HG03135 (cell line): ENCODE measurements at regions not wholly inside any gene's neighbourhood (a gene's known extent, or its start where the extent isn't known, plus 50 kb on each side); places are given as distances from the start of the nearest gene placed in this dataset.
"Not testable (repeated sequence)": the region's sequence is repeated elsewhere in the genome, so short reads cannot be mapped to it uniquely, and the experiment has no call there.

Experiments
- ATAC-seq: cut with Tn5 transposase; IDR thresholded peaks from one replicate; pipeline ENCODE4 v1.9.1; 2021; ENCODE audit warnings: mild to moderate bottlenecking, moderate library complexity; ENCODE audit not compliant: unreplicated experiment

DNA sequence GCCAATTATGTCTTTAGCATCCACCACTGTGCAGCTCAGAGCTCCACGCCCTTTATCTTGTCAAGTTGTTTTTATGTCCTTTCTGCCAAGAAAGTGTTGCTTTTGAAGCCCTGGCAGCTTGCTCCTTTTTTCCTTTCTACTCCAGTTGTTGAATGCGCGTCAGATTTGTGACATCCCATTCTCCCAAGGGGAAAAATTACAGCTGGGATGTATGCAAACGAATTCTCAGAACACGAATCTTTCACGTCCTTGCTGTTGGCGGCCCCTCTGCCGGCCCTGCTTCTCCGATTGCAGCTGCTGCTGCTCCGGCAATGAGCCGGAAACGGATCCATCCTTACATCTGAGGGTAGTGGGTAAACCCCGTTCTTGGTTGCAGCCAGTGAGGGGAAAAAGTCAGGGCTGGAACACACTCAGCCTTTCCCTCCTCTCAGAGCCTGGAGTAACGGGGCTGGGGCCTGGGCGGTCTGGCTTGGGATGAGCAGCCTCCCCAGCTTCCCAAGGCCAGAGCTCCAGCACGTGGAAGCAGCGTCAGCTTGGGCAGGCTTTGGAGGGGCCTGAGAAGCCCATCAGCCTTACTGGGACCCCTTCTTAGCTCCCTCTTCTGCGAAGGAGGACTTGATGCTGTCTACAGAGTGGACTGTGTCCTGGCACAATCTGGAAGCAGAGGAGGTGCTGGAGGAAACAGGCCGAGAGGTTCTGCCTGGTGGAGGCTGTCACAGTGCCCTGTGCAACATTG, 79.0 kb upstream of the CHST15 start:
- ATAC-seq = no peak

DNA sequence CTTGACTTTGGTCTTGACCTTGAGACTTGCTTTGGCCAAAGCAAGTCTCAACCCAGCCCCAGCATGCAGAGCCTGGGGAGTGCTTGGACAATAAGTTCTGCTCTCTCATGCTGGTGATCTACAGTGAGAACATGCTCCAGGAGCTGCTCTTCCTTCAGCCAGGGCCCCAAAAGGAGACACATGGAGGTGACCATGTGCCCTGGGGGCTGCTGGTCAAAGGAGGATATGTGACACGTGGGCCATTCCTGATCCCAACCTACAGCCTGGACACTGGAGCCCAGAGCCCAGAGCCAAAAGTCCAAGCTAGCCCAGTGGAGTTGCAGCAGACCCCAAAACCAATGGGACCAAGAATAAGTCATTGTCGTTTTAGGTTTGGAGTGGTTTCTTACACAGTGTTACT, 78.2 kb upstream of the CHST15 start:
- ATAC-seq = no peak

DNA sequence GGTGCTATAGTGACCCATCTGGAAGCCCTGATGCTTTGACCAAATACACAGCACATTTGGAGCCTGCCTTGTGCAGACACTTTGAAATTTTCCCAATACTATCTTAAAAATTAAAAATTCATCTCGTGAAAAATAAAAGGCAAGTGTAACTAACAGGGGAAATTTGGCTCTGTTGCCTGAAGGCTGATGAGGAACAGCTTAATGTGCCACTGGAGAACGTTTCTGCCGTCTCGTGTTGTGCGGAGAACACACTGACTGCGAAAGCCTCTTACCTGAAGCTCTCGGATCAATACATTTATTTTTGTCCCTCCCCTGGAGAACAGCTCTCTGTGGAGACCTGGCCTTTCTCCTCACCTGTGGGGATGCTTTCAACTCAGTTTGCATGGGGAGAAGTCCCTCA, 77.2 kb upstream of the CHST15 start:
- ATAC-seq = no peak

DNA sequence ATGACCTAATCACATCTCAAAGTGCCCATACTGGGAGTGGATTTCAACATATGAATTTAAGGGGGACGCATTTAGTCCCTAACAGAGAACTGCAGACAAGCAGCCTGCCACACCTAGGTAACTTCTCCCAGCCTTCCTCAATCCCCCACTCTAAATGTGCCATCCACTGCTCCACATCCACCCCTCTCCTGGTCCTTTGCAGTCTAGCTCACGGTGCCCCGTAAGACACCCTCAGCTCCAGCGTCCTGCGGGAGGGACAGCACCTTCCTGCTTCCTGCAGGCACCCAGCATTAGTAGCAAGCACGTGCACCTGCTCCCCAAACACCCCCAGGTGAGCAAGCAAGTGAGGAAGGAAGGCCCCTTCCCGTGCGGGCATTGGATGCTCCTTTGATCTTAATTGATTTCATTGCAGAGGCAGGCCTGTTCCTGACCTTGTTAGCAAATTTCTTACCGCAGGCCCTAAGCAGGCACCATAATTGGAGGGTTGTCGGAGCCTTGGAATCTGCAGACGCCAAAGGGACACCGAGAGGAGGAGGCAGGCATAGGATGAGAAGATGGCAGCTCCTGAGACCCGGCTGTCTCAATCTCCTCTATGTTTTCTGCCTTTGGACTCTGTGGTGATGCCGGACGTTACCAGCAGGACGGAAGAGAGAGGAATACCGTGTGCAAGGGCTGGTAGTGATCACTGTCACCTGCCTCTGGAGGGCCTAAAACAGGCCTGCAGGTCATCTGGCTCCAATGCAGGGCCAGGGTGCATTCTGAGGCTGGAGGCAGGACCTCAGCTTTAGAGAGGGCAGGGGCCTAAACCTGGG, 75.8 kb upstream of the CHST15 start:
- ATAC-seq = no peak

DNA sequence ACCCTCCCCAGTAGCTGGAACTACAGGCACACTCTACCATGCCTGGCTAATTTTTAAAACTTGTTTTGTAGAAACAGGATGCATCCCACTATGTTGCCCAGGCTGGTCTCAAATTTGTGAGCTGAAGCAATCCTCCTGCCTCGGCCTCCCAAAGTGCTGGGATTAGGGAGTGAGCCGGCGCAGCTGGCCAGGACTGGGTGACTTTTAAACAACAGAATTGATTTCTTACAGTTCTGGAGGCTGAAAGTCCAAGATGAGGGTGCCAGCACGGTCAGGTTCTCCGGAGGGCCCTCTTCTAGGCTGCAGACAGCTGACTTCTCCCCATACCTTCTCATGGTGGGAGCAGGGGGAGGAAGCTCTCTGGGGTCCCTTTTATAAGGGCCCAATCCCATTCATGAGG, 75.2 kb upstream of the CHST15 start:
- ATAC-seq = no peak

DNA sequence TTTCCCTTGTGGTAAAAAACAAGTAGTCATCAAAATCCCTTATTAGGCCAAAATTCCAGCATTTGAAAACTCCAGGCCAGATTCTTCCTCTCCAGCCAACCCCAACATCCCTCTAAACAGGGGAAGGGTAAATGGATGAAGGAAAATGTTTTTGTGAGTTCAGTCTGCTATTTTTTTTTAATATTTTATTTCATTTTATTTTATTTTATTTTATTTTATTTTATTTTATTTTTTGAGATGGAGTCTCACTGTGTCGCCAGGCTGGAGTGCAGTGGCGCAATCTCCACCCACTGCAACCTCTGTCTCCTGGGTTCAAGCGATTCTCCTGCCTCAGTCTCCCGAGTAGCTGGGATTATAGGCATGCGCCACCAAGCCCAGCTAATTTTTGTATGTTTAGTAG, 74.5 kb upstream of the CHST15 start:
- ATAC-seq = not testable (repeated sequence)

DNA sequence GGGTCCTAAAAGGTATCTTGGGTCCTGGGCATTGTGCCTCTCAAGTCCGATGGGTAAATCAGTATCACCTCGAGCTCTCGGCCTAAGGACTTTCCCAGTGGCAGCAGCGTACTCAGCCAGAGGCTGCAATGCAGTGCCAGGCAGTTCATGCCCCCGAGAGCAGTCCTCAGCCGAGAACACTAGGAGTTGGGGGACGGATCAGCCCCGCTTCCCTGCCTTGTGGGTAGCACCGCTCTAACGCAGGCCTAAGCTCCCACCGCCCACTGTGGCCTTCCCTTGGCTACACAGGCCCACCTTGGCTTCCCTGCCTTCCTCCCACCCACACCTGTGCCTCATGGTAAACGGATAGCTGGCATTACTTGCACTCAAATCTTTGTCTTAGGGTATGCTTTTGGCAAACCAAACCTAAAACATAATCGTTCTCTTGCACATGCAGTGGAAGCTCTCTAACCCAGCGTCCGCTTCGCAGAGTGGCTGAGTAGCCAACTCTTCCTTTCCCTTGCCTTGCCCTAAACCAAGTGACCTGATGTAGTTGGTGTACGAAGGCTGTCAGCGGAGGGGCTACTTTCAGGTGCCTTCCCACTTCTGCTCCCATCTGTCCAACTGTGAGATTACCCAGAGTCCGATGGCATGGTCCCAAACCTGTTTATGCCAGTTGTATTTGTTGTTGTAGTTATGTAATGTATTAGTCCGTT, 73.2 kb upstream of the CHST15 start:
- ATAC-seq = no peak

DNA sequence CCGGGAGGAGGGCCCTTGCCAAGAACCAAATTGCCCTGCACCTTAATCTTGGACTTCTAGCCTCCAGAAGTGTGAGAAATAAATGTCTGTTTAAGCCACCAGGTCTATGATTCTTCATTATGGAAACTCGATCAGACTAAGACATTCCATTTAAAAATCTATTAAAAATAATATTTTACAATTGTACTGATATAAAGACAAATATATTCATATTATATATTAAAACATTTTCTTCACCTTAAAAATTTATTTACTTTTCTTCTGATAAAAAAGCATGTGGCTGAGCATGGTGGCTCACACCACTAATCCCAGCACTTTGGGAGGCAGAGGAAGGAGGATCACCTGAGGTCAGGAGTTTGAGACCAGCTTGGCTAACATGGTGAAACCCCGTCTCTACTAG, 72.4 kb upstream of the CHST15 start:
- ATAC-seq = no peak

DNA sequence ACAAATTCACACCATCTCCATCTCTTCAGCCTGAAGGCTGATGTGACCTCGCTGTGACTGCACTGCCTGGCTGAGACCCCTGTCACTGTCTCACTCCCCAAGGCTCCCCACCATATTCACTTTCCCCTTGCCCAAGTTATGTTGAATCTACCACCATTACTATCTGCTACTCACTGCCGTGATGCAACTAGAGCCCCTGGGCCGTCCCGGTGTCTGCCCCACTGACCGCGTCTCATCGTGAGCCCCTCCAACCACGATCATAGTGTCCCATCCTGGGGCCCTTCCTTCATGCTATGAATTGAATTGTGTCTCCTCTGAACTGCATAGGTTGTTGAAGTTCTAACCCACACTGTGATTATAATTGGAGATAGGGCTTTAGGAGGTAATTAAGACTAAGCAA, 71.9 kb upstream of the CHST15 start:
- ATAC-seq = no peak

DNA sequence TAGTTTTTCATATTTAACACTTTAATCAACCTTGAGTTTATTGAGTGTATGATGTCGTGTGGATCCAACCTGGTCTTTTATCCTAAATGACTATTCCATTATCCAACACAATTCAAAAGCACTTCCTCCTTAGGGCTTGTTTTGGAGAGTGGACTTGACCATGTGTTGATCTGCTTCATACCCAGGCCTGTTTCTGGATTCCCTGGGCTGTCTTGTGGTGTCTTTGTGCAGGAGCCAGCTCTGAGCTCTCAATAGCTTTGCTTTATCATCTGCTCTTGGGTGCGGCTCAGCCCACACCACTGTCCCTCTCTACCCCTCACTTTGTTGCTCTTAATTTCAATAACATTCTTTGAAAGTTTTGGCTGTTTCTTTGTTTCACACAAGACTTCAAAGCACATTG, 70.9 kb upstream of the CHST15 start:
- ATAC-seq = no peak

DNA sequence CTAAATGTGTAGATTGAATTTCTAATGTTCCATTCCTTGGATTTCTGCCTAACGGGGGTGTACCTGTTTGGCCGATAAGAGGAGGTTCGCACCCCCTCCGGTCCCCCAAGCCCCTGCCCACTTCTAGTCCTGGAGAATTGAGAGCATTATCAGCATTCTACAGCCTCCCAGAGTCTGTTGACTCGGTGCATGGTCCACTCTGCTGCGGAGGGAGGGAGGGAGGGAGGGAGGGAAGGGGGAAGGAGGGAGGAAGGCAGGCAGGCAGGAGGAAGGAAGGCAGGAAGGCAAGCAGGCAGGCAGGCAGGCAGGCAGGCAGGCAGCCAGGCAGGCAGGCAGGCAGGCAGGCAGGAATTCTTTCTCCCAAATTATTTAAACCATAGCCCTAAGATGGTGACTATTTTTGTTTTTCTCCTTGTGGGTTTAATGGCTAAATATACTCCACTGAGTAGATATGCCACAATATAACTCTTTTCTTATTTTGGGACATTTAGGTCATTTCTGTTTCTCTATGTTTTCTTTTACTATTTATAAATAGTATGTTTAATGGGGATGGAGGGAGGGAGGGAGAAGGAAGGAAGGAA, 69.5 kb upstream of the CHST15 start:
- ATAC-seq = no peak

DNA sequence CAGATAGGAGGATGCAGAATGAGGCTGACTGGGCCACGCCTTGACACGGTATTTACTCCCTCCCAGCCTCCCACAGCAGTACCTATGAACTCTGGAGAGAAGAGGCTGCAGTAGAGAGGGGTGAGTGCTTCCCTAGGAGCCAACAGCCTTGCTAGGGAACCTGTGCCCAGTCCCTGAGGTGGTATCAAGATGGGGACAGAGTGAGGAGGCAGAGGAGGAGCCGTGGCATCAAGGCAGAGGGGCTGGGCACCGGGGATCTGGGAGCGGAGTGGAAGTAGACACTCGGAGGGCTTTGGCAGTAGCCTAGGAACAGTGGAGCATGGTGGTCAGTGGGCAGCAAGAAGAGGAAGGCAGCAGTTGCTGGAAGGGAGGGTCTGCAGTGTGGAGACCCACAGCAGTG, 68.7 kb upstream of the CHST15 start:
- no peak for ATAC-seq

DNA sequence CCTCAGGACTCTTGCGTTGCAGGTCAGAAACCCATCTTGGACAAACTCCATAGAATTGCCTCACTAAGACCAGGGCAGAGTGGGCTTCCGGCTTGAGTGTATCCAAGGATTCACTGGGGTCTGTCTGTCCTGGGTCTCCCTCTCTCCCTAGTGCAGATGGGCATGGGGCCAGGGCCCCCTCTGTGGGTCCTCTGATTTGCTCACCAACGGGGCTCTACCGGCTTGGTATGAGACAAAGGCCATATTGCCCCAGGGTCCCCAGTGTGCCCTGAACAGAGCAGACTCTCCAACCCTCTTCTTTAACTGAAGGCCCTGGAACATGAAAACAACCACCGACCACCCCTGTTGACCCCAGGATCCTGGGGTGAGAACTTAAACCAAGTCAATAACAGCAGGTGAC, 68.2 kb upstream of the CHST15 start:
- no peak for ATAC-seq

DNA sequence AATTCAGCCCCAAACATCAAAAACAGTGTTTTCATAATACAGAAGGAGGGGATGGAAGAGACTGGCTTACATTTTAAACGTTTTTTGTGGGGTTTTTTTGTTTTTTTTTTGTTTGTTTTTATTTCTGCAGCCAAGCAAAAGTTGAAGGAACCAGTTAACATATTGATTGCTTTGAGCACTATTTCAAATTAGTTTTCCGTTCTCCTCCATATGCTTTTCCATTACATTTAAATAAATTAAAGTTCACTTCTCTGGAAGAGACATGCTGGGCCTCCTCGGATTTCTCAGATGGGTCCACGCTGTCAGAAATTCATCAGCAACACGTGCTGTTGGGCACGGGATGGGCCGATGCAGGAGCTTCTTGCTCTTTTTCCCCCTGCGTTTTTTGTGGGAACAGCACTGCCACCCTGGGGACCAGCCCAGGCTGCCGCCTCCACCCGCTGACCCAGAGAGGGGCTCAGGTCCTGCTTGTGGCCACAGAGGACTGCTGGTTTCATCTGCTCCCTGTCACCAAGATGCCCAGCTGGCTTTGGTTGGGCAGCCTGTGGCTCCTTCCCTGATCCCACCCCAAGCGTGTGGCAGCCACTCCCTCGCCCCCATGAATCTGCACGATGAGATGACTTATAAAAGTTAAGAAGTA, 67.7 kb upstream of the CHST15 start:
- ATAC-seq = no peak

DNA sequence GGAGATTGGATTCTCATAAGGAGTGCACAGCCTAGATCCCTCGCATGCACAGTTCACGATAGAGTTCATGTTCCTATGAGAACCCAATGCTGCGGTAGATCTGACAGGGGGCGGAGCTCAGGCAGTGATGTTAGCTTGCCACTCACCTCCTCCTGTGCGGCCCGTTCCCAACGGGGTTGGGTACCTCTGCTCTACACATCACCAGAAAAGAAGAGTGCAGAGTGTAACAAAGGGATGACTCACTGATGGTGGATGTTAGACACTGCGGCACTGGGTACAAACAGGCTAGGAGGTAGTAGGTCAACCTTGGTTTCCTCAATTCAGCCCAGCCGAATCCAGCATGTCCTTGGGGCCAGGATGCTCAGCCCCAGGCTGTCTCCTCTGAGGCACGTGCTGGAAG, 66.8 kb upstream of the CHST15 start:
- no peak for ATAC-seq

DNA sequence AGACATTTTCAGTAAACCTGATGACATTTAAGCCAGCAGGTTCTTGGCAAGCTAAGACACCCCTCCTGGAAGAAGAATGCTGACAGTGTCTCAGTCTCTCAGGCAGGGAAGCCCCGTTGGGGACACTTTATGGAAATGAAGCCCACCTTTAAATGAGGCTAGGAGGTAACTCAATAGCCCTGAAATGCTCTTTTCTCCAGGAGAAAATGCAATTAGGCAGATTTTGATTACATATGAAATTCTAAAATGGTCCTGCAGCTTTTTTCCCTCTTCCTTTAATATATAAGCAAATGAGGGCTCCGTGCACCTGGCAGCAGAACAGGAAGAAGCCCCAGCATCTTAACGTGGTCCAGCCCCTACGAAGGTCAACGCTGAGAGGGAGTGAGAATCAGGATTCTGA, 65.8 kb upstream of the CHST15 start:
- no peak for ATAC-seq

DNA sequence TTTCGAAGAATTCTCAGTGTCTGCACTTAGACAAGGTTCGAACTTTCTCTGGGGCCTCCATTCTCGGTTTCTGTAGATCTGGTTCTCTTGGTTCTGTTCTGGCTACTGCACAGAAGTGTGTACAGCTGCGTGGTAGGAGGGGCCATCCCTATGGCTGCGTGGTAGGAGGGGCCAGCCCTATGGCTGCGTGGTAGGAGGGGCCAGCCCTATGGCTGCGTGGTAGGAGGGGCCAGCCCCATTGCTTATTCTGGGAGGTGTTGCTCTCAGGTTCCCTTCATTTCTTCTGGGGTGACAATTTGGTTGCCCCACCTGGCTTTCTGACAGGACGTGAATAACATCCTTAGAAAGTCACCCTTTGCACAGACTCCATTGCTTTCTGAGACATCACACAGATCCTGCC, 65.2 kb upstream of the CHST15 start:
- ATAC-seq = no peak

DNA sequence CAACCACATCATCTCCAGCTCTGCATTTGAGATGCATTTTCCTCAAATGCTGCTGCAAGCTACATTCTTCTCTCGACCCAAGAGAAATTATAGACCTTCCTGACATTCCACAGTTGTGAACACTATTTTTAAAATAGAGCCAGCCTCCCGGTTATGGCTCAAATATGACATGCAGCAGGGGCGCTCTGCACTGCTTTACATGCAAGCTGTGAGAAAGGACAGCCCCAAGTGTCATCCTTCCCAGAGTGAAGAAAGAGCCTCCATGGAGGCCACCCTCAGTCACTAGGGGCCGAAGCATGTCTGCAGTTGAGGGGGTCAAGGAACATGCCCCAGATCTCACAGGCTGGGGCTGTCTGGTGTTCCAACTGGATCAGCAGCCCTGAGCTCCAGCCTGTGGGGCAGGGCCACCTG, 63.9 kb upstream of the CHST15 start:
- ATAC-seq = no peak

DNA sequence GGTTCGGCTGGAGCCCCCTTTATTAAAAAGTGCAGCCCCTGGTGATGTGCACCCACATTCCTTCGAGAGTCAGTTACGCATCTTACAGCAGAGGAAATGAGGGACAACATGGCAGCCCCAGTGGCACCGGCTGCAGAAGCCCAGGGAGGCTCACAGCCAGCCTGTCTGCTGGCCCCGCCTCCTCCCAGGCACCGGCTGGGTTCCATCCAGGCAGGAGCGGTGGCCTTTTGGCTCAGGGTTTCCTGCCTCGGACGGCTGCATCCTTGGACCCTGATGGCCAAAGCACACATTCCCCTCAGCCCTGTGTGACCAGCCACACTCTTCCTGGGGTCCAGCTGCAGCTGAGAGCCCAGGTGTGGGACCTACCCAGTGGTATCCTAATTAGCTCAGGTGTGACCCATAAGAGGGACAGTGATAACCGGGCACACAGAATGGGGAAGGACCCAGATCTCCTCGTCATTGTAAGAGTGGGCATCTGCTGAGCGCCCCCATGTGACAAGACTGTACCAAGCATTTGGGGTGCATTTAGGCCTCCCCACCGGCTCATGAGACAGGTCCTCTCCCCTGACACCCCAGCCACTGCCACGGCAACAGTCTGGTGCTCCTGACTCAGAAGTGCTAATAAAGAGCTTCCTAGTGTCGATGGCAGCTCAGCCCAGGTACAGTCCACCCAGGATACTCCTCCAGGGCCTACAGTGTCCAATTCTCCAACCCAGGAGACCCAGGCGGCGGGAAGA, 63.3 kb upstream of the CHST15 start:
- ATAC-seq = no peak

DNA sequence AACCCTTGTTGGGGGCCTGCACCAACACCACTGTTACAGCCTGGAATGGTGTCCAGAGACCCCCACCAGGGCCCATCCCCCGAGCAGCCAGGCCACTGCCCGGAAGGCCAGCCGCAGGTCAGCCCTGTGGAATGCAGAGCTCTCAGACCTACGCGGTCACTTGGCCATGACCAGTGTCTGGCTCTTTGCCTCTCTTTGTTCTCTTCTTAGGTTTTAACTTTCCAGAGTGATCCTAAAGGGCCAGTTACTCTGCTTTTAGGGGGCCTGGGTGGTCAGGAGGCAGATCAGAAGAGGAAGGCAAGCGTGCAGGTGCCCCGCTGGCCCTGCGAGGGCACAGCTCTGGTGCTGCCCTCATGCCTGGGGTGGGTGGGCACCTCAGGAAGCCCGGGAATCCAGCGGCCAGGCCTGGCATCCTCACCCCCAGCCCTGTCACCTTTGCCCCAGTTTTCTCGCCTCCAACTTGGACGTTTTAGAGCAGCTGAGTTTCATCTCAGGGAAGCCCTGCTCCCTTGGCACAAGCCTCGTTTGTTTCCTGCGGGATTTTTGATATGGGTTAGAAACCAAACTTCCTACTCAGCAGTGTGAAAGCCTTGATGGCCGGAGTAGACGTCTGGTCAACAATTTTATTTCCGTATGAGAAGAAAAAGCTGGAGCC, 62.5 kb upstream of the CHST15 start:
- ATAC-seq = no peak
